Caco-2 (cell line): ENCODE measurements at regions not wholly inside any gene's neighbourhood (a gene's known extent, or its start where the extent isn't known, plus 50 kb on each side); places are given as distances from the start of the nearest gene placed in this dataset.
"Not testable (repeated sequence)": the region's sequence is repeated elsewhere in the genome, so short reads cannot be mapped to it uniquely, and the experiment has no call there.

Experiments used
- BruUV-seq: library from RNA; stranded (reverse); fragments of 400-500 nt; replicated peaks from 2 replicates; lab custom pipeline; 2021; lab: Mats Ljungman, UMichigan
- CTCF ChIA-PET: fragments of 300-600 bp; sonication (Branson Sonifier 250); formaldehyde crosslinking; loops from one replicate; lab custom pipeline; 2022; ENCODE audit warnings: antibody characterized with exemption; lab: Charles Lee
- POLR2A ChIA-PET: fragments of 300-600 bp; sonication (Branson Sonifier 250); formaldehyde crosslinking; loops from one replicate; lab custom pipeline; 2022; ENCODE audit warnings: antibody characterized with exemption; lab: Charles Lee
- DNase-seq, 2 experiments: peaks; one replicate each; pipeline versions ENCODE4 v3.0.0 to v3.0.0-alpha.2; 2020 to 2022
- H3K27me3 ChIP-seq: replicated peaks from 2 replicates; pipeline ENCODE4 v1.6.0; 2011; ENCODE audit warnings: low read length; ENCODE audit not compliant: control insufficient read depth, insufficient read depth
- H3K36me3 ChIP-seq: 2 replicates; pipeline ENCODE4 v1.5.1; 2011; ENCODE audit warnings: low read length; ENCODE audit not compliant: control insufficient read depth, insufficient read depth
- H3K4me1 ChIP-seq: fragments of 250-450 bp; sonication (Bioruptor Pico); 2 replicates; pipeline ENCODE4 v1.5.1; 2020; ENCODE audit warnings: mild to moderate bottlenecking
- H3K4me3 ChIP-seq: 2 replicates; pipeline ENCODE4 v1.5.1; 2011; ENCODE audit warnings: low read depth, mild to moderate bottlenecking, control low read depth, low read length
- H3K9me3 ChIP-seq: fragments of 250-450 bp; sonication (Bioruptor Pico); 2 replicates; pipeline ENCODE4 v1.5.1; 2020; ENCODE audit warnings: mild to moderate bottlenecking, moderate library complexity
- H3K27ac Mint-ChIP-seq: one replicate; pipeline ENCODE4 v1.8.0; 2022; ENCODE audit warnings: mixed read lengths; ENCODE audit not compliant: unreplicated experiment
- H3K27me3 Mint-ChIP-seq: one replicate; pipeline ENCODE4 v1.8.0; 2022; ENCODE audit warnings: mixed read lengths; ENCODE audit not compliant: insufficient read depth, unreplicated experiment
- H3K36me3 Mint-ChIP-seq: one replicate; pipeline ENCODE4 v1.8.0; 2022; ENCODE audit warnings: mild to moderate bottlenecking, mixed read lengths; ENCODE audit not compliant: insufficient read depth, unreplicated experiment
- H3K4me1 Mint-ChIP-seq: one replicate; pipeline ENCODE4 v1.8.0; 2022; ENCODE audit warnings: low read depth, mixed read lengths; ENCODE audit not compliant: unreplicated experiment
- H3K4me3 Mint-ChIP-seq: one replicate; pipeline ENCODE4 v1.8.0; 2022; ENCODE audit warnings: mild to moderate bottlenecking, moderate library complexity, mixed read lengths; ENCODE audit not compliant: unreplicated experiment
- H3K9me3 Mint-ChIP-seq: one replicate; pipeline ENCODE4 v1.8.0; 2022; ENCODE audit warnings: mixed read lengths; ENCODE audit not compliant: unreplicated experiment
- CTCF ChIP-seq, 2 experiments: fragments of 200-600 bp in 1 of 2; IDR thresholded peaks; 1 replicate in 1 of 2; 2 replicates in 1 of 2; pipeline versions ENCODE4 v1.5.1 to v1.8.0; 2011 to 2022; ENCODE audit warnings: antibody characterized with exemption in 1 of 2, control low read depth in 1 of 2, inconsistent platforms in 1 of 2, low read depth in 1 of 2, low read length in 1 of 2, mild to moderate bottlenecking in 1 of 2, moderate library complexity in 1 of 2; ENCODE audit not compliant: insufficient read depth in 1 of 2, severe bottlenecking in 1 of 2, unreplicated experiment in 1 of 2
- intact Hi-C: fragments of 100-400 bp; cut with micrococcal nuclease; formaldehyde crosslinking; loops from one replicate; pipeline ENCODE4 v1.10.0; 2022; ENCODE audit not compliant: unreplicated experiment

GRCh38 chr12:33770652-33771051, 251.6 kb upstream of the ALG10 start:
- POLR2A ChIA-PET: no interaction called here
- Mint-ChIP-seq H3K9me3 (no peaks in the 10 kb centered on the region), H3K36me3 (no peaks in the 10 kb centered on the region)

GRCh38 chr12:33771889-33772288, 250.4 kb upstream of the ALG10 start:
- no peaks in the 10 kb centered on the region for H3K36me3 ChIP-seq
- H3K27me3 ChIP-seq: no peaks in the 10 kb centered on the region
- no TSS peak for BruUV-seq
- no peak overlapping the region for H3K27ac Mint-ChIP-seq
- intact Hi-C loops: no loop called here
- no peaks in the 10 kb centered on the region for H3K9me3 Mint-ChIP-seq
- no peak overlapping the region for H3K4me3 ChIP-seq
- no peaks in the 10 kb centered on the region for H3K4me1 ChIP-seq
- no peak for TF ChIP-seq CTCF (IDR thresholded peaks at IDR 0.05; ENCODE audit: insufficient read depth in 1 of 2, low read depth in 1 of 2, low read length in 1 of 2, severe bottlenecking in 1 of 2, unreplicated experiment in 1 of 2)
- ChIA-PET POLR2A (no interaction called here), CTCF (no interaction called here)
- no peaks in the 10 kb centered on the region for H3K36me3 Mint-ChIP-seq
- H3K4me1 Mint-ChIP-seq: no peaks in the 10 kb centered on the region
- no peak overlapping the region for H3K4me3 Mint-ChIP-seq
- H3K9me3 ChIP-seq: no peaks in the 10 kb centered on the region; the same call in 1 of the 2 replicates
- DNase-seq: no peak
- H3K27me3 Mint-ChIP-seq: peaks cover 2% of the 10 kb centered on the region

More at GRCh38 chr12:33770652-33771051, 251.6 kb upstream of the ALG10 start:
- H3K4me3 Mint-ChIP-seq: no peak overlapping the region
- H3K27me3 Mint-ChIP-seq: peaks cover 2% of the 10 kb centered on the region
- no peaks in the 10 kb centered on the region; the same call in 1 of the 2 replicates for H3K9me3 ChIP-seq
- DNase-seq: no peak
- no peaks in the 10 kb centered on the region for H3K27me3 ChIP-seq
- H3K4me1 Mint-ChIP-seq: no peaks in the 10 kb centered on the region
- CTCF ChIA-PET: no interaction called here
- H3K27ac Mint-ChIP-seq: no peak overlapping the region
- no peaks in the 10 kb centered on the region for H3K4me1 ChIP-seq
- H3K36me3 ChIP-seq: no peaks in the 10 kb centered on the region
- intact Hi-C loops: no loop called here
- no peak overlapping the region for H3K4me3 ChIP-seq
- TF ChIP-seq CTCF (IDR thresholded peaks at IDR 0.05; ENCODE audit: insufficient read depth in 1 of 2, low read depth in 1 of 2, low read length in 1 of 2, severe bottlenecking in 1 of 2, unreplicated experiment in 1 of 2): no peak
- BruUV-seq: no TSS peak

GRCh38 chr12:33773091-33773490, 249.2 kb upstream of the ALG10 start:
- H3K4me3 ChIP-seq, POLR2A ChIA-PET, H3K9me3 ChIP-seq, H3K36me3 Mint-ChIP-seq, H3K27ac Mint-ChIP-seq, H3K4me1 ChIP-seq, H3K27me3 Mint-ChIP-seq, CTCF ChIA-PET, DNase-seq, BruUV-seq, H3K4me1 Mint-ChIP-seq, H3K4me3 Mint-ChIP-seq, H3K27me3 ChIP-seq, intact Hi-C loops, H3K9me3 Mint-ChIP-seq, H3K36me3 ChIP-seq: not testable (repeated sequence)

GRCh38 chr12:33786532-33786931, 235.8 kb upstream of the ALG10 start:
- Mint-ChIP-seq H3K4me1 (no peaks in the 10 kb centered on the region), H3K4me3 (no peak overlapping the region), H3K27ac (no peak overlapping the region), H3K27me3 (no peaks in the 10 kb centered on the region), H3K9me3 (peaks cover 10% of the 10 kb centered on the region), H3K36me3 (no peaks in the 10 kb centered on the region)
- Histone ChIP-seq H3K27me3 (no peaks in the 10 kb centered on the region), H3K36me3 (no peaks in the 10 kb centered on the region), H3K4me3 (no peak overlapping the region), H3K9me3 (no peaks in the 10 kb centered on the region), H3K4me1 (no peaks in the 10 kb centered on the region)
- no peak for TF ChIP-seq CTCF (IDR thresholded peaks at IDR 0.05; ENCODE audit: insufficient read depth in 1 of 2, low read depth in 1 of 2, low read length in 1 of 2, severe bottlenecking in 1 of 2, unreplicated experiment in 1 of 2)
- intact Hi-C loops: no loop called here
- no TSS peak for BruUV-seq
- DNase-seq: no peak
- ChIA-PET CTCF (no interaction called here), POLR2A (no interaction called here)
